Activated CD8-positive, alpha-beta memory T cell treated with anti-CD3 and anti-CD28 coated beads, Interleukin-2, amount 50 U/mL, for 4 hours (primary cell): ENCODE measurements at regions not wholly inside any gene's neighbourhood (a gene's known extent, or its start where the extent isn't known, plus 50 kb on each side); places are given as distances from the start of the nearest gene placed in this dataset.

Experiments
- DNase-seq: peaks from one replicate; pipeline ENCODE4 v3.0.0-alpha.2; 2020

- DNase-seq, result no peak
These were observed 318.5 kb downstream of the MIAT start for GRCh38 chr22:26975865-26976264.

GRCh38 chr22:26977741-26978376 lies 320.5 kb downstream of the MIAT start:
- DNase-seq, result no peak

GRCh38 chr22:26979294-26979693 lies 321.9 kb downstream of the MIAT start:
- DNase-seq, result no peak

- DNase-seq, result no peak
These were observed 323.7 kb downstream of the MIAT start for GRCh38 chr22:26981111-26981510.

- DNase-seq, result no peak
These were observed 324.2 kb downstream of the MIAT start for GRCh38 chr22:26981541-26981940.

- DNase-seq, result no peak
These were observed 325.9 kb downstream of the MIAT start for GRCh38 chr22:26983311-26983710.

GRCh38 chr22:26985206-26985605 lies 327.8 kb downstream of the MIAT start:
- DNase-seq, result no peak

- no peak for DNase-seq
These were observed 328.8 kb downstream of the MIAT start for GRCh38 chr22:26985931-26986782.

GRCh38 chr22:26986884-26987283 lies 329.5 kb downstream of the MIAT start:
- DNase-seq, result no peak

GRCh38 chr22:26990503-26991189 lies 333.3 kb downstream of the MIAT start:
- DNase-seq, result no peak

- DNase-seq, result no peak
These were observed 335.2 kb downstream of the MIAT start for GRCh38 chr22:26992556-26992955.

GRCh38 chr22:26993886-26994285 lies 336.5 kb downstream of the MIAT start:
- no peak for DNase-seq

GRCh38 chr22:26994801-26995200 lies 337.4 kb downstream of the MIAT start:
- no peak for DNase-seq

- no peak for DNase-seq
These were observed 337.8 kb downstream of the MIAT start for GRCh38 chr22:26995235-26995634.

GRCh38 chr22:26996154-26996553 lies 338.8 kb downstream of the MIAT start:
- DNase-seq, result no peak

- DNase-seq, result no peak
These were observed 340.7 kb downstream of the MIAT start for GRCh38 chr22:26998129-26998528.

- no peak for DNase-seq
These were observed 341.3 kb downstream of the MIAT start for GRCh38 chr22:26998716-26999115.

- DNase-seq, result no peak
These were observed 345.9 kb downstream of the MIAT start for GRCh38 chr22:27003297-27003696.

GRCh38 chr22:27004434-27004833 lies 347.0 kb downstream of the MIAT start:
- no peak for DNase-seq

- DNase-seq, result no peak
These were observed 351.1 kb downstream of the MIAT start for GRCh38 chr22:27008454-27008853.

- DNase-seq, result no peak
These were observed 353.7 kb downstream of the MIAT start for GRCh38 chr22:27011133-27011532.

- DNase-seq, result no peak
These were observed 354.3 kb downstream of the MIAT start for GRCh38 chr22:27011717-27012116.

- DNase-seq, result no peak
These were observed 362.4 kb downstream of the MIAT start for GRCh38 chr22:27019827-27020226.
